Lung (tissue), 11 donors: ENCODE measurements at regions not wholly inside any gene's neighbourhood (a gene's known extent, or its start where the extent isn't known, plus 50 kb on each side); places are given as distances from the start of the nearest gene placed in this dataset.

ENCODE experiments used
- ATAC-seq: fragments of 200-7000 bp; cut with Tn5 transposase; one replicate; pipeline ENCODE4 v1.9.1; 2020; ENCODE audit warnings: moderate number of reproducible peaks; ENCODE audit not compliant: insufficient read depth, low FRiP score
- DNase-seq, 3 donors: peaks; one replicate each; pipeline ENCODE4 v3.0.0-alpha.2; 2013 to 2017
- H3K27ac ChIP-seq, 2 donors: one replicate each; pipeline ENCODE4 v1.5.1; 2013; ENCODE audit warnings: mild to moderate bottlenecking in 2 of 2, moderate library complexity in 2 of 2, control low read depth in 1 of 2, inconsistent platforms in 1 of 2, low read depth in 1 of 2, low read length in 1 of 2
- H3K27me3 ChIP-seq, 3 donors: one replicate each; pipeline ENCODE4 v1.5.1; 2013; ENCODE audit warnings: low read length in 2 of 3; ENCODE audit not compliant: control insufficient read depth in 3 of 3, insufficient read depth in 3 of 3
- H3K36me3 ChIP-seq, 4 donors: one replicate each; pipeline ENCODE4 v1.5.1; 2013; ENCODE audit warnings: low read length in 4 of 4, mild to moderate bottlenecking in 1 of 4, moderate library complexity in 1 of 4; ENCODE audit not compliant: control insufficient read depth in 4 of 4, insufficient read depth in 4 of 4
- H3K4me1 ChIP-seq, 5 donors: one replicate each; pipeline ENCODE4 v1.5.1; 2013; ENCODE audit warnings: low read length in 5 of 5, mild to moderate bottlenecking in 2 of 5, moderate library complexity in 1 of 5; ENCODE audit not compliant: control insufficient read depth in 5 of 5, insufficient read depth in 5 of 5
- H3K4me3 ChIP-seq: one replicate; pipeline ENCODE4 v1.5.1; 2013; ENCODE audit warnings: mild to moderate bottlenecking, control low read depth, moderate library complexity
- H3K9ac ChIP-seq, 2 donors: one replicate each; pipeline ENCODE4 v1.5.1; 2013; ENCODE audit warnings: low read length in 2 of 2, control low read depth in 1 of 2; ENCODE audit not compliant: insufficient read depth in 1 of 2
- H3K9me3 ChIP-seq, 4 donors: one replicate each; pipeline ENCODE4 v1.5.1; 2013; ENCODE audit warnings: low read length in 3 of 4, mild to moderate bottlenecking in 1 of 4, moderate library complexity in 1 of 4; ENCODE audit not compliant: control insufficient read depth in 4 of 4, insufficient read depth in 3 of 4
- WGBS, 2 donors: extraction: QIAGEN DNeasy Blood & Tissue Kit; methylation state at CpG; one replicate each; pipeline ENCODE4 v1.1.7; 2013; 5-methylcytosine and 5-hydroxymethylcytosine counted together
- TF ChIP-seq, protein P1 (sequence below): IDR thresholded peaks from 2 replicates; pipeline ENCODE4 v1.5.1; 2012; ENCODE audit warnings: mild to moderate bottlenecking; ENCODE audit errors: control extremely low read depth, extremely low read depth
- donor health status: control.
- donor health status: control.
- donor health status: Bipolar disorder and iron deficiency.
- donor health status: healthy.
- donor health status: DM: yes; HTN: yes; CAD: no.

DNA sequence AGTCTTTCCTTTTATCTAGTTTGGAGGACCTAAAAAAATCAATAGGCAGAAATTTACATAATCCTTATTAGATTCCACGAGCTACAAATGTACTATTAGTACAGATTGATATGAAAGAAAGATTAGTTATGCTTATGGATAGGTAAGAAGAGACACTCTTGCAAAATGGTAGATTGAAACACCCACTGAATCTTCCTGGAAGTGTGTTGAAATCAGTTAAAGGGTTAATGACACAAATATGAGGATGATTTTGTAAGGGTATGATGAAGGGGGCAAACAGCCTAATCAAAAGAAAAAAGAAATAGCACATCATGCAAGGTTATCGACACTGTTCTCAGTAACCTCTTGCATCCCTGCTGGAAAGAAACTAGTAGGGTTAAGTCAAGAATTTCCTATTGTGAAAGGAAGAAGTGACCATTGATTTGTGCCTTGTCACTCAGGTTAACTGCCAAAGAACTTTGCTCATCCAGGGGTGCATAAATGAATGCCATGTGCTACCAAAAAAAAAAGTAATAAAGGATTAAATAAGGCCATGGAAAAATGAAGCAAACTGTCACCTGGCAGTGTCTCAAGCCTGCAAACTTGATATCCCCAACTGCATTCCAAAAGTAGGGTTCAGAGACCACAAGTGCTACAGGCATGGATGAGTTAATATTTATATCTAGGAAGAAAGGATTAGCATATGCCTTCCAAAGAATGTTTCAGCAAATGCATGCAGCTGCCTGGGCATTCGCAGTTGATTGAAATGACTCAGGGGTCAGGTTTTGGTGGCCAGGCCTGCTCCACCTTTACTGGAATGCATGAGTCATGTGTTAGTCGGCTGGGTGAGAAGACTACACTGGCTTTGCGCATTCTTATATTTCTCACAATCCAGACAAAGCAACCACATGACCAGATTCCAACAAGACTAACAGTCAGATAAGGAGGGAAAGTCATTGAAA, 78.3 kb upstream of the ATXN3L start:
- no peak overlapping the region for H3K9ac ChIP-seq
- peak in 1 of 3 donors; percentile 27 for DNase-seq
- ATAC-seq, result peak; percentile 81
- WGBS, 2 donors, result 67 to 72% methylated on average over 5 of the region's 5 CpGs
- TF ChIP-seq, protein P1, sequence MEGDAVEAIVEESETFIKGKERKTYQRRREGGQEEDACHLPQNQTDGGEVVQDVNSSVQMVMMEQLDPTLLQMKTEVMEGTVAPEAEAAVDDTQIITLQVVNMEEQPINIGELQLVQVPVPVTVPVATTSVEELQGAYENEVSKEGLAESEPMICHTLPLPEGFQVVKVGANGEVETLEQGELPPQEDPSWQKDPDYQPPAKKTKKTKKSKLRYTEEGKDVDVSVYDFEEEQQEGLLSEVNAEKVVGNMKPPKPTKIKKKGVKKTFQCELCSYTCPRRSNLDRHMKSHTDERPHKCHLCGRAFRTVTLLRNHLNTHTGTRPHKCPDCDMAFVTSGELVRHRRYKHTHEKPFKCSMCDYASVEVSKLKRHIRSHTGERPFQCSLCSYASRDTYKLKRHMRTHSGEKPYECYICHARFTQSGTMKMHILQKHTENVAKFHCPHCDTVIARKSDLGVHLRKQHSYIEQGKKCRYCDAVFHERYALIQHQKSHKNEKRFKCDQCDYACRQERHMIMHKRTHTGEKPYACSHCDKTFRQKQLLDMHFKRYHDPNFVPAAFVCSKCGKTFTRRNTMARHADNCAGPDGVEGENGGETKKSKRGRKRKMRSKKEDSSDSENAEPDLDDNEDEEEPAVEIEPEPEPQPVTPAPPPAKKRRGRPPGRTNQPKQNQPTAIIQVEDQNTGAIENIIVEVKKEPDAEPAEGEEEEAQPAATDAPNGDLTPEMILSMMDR, result no peak
- H3K4me3 ChIP-seq, result no peak overlapping the region
- H3K27me3 ChIP-seq, result peaks cover 0 to 28% (median 9%) of the 10 kb centered on the region in 3 donors
- H3K36me3 ChIP-seq, result no peaks in the 10 kb centered on the region
- peaks cover 0 to 3% (median 0%) of the 10 kb centered on the region in 5 donors for H3K4me1 ChIP-seq
- no peak overlapping the region for H3K27ac ChIP-seq
- H3K9me3 ChIP-seq, result no peaks in the 10 kb centered on the region

DNA sequence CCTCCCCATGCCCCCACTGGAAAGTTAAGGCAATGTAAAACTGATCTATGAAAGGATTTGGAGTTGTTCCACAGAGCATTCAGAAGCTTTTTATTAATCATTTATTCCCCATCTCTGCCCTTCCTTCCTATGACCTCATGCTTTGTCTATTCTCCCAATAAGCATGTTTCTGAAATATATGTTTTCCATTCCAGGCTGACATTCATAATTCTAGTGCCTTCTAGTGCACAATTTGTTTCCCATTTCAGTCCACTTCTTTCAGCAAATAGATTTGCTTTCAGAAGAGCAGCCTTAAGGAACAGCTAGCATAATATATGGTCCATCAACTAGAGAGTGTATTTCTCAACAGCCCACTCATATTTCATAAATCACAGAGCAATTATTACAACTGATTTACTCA, 77.1 kb upstream of the ATXN3L start:
- no peak overlapping the region for H3K4me3 ChIP-seq

DNA sequence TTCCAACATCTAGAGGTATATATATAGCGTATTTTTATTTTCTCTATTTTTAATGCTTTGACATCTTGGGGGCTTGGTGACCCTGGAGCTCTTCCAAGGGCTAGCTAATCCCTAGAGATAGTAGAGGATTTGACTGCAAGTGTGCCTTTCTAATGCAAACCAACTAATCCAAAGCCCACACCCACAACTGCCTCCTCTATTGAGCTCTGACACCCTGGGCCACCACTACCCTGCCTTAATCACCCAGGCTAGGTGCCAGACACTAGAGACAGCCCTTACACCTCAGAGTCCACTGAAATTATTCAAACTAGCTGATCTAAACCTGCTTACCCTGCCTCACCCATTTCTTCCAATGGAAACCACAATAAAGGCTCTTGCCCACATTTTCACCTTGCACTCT, 69.6 kb upstream of the ATXN3L start:
- TF ChIP-seq, protein P1, result no peak
- Histone ChIP-seq H3K4me3 (no peak overlapping the region), H3K36me3 (no peaks in the 10 kb centered on the region), H3K27me3 (peaks cover 0 to 25% (median 4%) of the 10 kb centered on the region in 3 donors), H3K9ac (no peak overlapping the region), H3K27ac (no peak overlapping the region), H3K4me1 (no peaks in the 10 kb centered on the region), H3K9me3 (peaks cover 0 to 1% (median 0%) of the 10 kb centered on the region in 4 donors)
- no peak for ATAC-seq
- DNase-seq, result no peak
- WGBS, 2 donors, result 83 to 100% methylated on average over 1 of the region's 1 CpG

More for the DNA sequence above, 77.1 kb upstream of the ATXN3L start:
- Histone ChIP-seq H3K9ac (no peak overlapping the region), H3K27me3 (peaks cover 0 to 25% (median 9%) of the 10 kb centered on the region in 3 donors), H3K36me3 (no peaks in the 10 kb centered on the region), H3K4me1 (peaks cover 0 to 3% (median 0%) of the 10 kb centered on the region in 5 donors), H3K27ac (no peak overlapping the region), H3K9me3 (no peaks in the 10 kb centered on the region)
- no peak for ATAC-seq
- DNase-seq, result no peak
- TF ChIP-seq, protein P1, result no peak
